Parathyroid adenoma (tissue), 2 donors: ENCODE measurements at regions not wholly inside any gene's neighbourhood (a gene's known extent, or its start where the extent isn't known, plus 50 kb on each side); places are given as distances from the start of the nearest gene placed in this dataset.

ENCODE experiments used
- H2AFZ ChIP-seq: fragments of 300-600 bp; sonication (generic); one replicate; pipeline ENCODE4 v1.7.0; 2017; ENCODE audit warnings: antibody characterized with exemption, mild to moderate bottlenecking
- H3K27ac ChIP-seq: fragments of 300-600 bp; sonication (generic); one replicate; pipeline ENCODE4 v1.7.0; 2017
- H3K27me3 ChIP-seq: fragments of 300-600 bp; sonication (generic); one replicate; pipeline ENCODE4 v1.7.0; 2017; ENCODE audit warnings: low read length; ENCODE audit not compliant: control insufficient read depth, insufficient read depth
- H3K36me3 ChIP-seq: fragments of 300-600 bp; sonication (generic); one replicate; pipeline ENCODE4 v1.7.0; 2017; ENCODE audit warnings: low read length; ENCODE audit not compliant: control insufficient read depth, insufficient read depth
- H3K4me1 ChIP-seq: fragments of 300-600 bp; sonication (generic); one replicate; pipeline ENCODE4 v1.7.0; 2017; ENCODE audit warnings: control low read depth
- H3K4me2 ChIP-seq: fragments of 300-600 bp; sonication (generic); one replicate; pipeline ENCODE4 v1.7.0; 2017; ENCODE audit warnings: low read length
- H3K4me3 ChIP-seq: fragments of 300-600 bp; sonication (generic); one replicate; pipeline ENCODE4 v1.7.0; 2017; ENCODE audit warnings: low read depth, low read length
- H3K79me2 ChIP-seq: fragments of 300-600 bp; sonication (generic); one replicate; pipeline ENCODE4 v1.7.0; 2017; ENCODE audit warnings: control low read depth
- H3K9ac ChIP-seq: fragments of 300-600 bp; sonication (generic); one replicate; pipeline ENCODE4 v1.7.0; 2017; ENCODE audit warnings: mild to moderate bottlenecking
- H3K9me3 ChIP-seq: fragments of 300-600 bp; sonication (generic); one replicate; pipeline ENCODE4 v1.7.0; 2017; ENCODE audit warnings: low read length; ENCODE audit not compliant: control insufficient read depth
- CTCF ChIP-seq: fragments of 300-600 bp; sonication (generic); IDR thresholded peaks from one replicate; pipeline ENCODE4 v1.7.0; 2017; ENCODE audit warnings: antibody characterized with exemption, mild to moderate bottlenecking
- donor health status: primary hyperparathyroidism.

- no peaks in the 10 kb centered on the region for H3K36me3 ChIP-seq
- no peaks in the 10 kb centered on the region for H3K4me1 ChIP-seq
- H3K4me3 ChIP-seq, result no peak overlapping the region
Observed at GRCh38 chr13:105527127-105527526, 1008.3 kb downstream of the EFNB2 start.

GRCh38 chr13:105519771-105520170, 1015.7 kb downstream of the EFNB2 start:
- no peaks in the 10 kb centered on the region for H3K36me3 ChIP-seq
- no peaks in the 10 kb centered on the region for H3K27me3 ChIP-seq
- no peak overlapping the region for H3K4me3 ChIP-seq
- H3K4me2 ChIP-seq, result no peak overlapping the region
- H3K4me1 ChIP-seq, result no peaks in the 10 kb centered on the region
- H3K79me2 ChIP-seq, result no peaks in the 10 kb centered on the region
- TF ChIP-seq CTCF, result no peak
- H2AFZ ChIP-seq, result no peak overlapping the region
- no peak overlapping the region for H3K27ac ChIP-seq
- no peaks in the 10 kb centered on the region for H3K9me3 ChIP-seq
- H3K9ac ChIP-seq, result no peak overlapping the region

More at GRCh38 chr13:105527127-105527526, 1008.3 kb downstream of the EFNB2 start:
- Histone ChIP-seq H3K27me3 (no peaks in the 10 kb centered on the region), H3K9ac (no peak overlapping the region), H3K27ac (no peak overlapping the region), H3K4me2 (no peak overlapping the region), H3K79me2 (no peaks in the 10 kb centered on the region), H2AFZ (no peak overlapping the region), H3K9me3 (no peaks in the 10 kb centered on the region)
- TF ChIP-seq CTCF, result no peak

GRCh38 chr13:105518086-105518485, 1017.4 kb downstream of the EFNB2 start:
- H3K9ac ChIP-seq, result no peak overlapping the region
- H3K9me3 ChIP-seq, result no peaks in the 10 kb centered on the region
- no peaks in the 10 kb centered on the region for H3K4me1 ChIP-seq
- no peak overlapping the region for H2AFZ ChIP-seq
- no peaks in the 10 kb centered on the region for H3K27me3 ChIP-seq
- H3K4me2 ChIP-seq, result no peak overlapping the region
- no peak overlapping the region for H3K27ac ChIP-seq
- TF ChIP-seq CTCF, result no peak
- no peaks in the 10 kb centered on the region for H3K79me2 ChIP-seq
- no peaks in the 10 kb centered on the region for H3K36me3 ChIP-seq
- no peak overlapping the region for H3K4me3 ChIP-seq

- Histone ChIP-seq H3K27ac (no peak overlapping the region), H3K4me3 (no peak overlapping the region), H3K79me2 (no peaks in the 10 kb centered on the region), H3K27me3 (no peaks in the 10 kb centered on the region), H3K4me1 (no peaks in the 10 kb centered on the region), H3K4me2 (no peak overlapping the region), H2AFZ (no peak overlapping the region), H3K9ac (no peak overlapping the region), H3K9me3 (no peaks in the 10 kb centered on the region), H3K36me3 (no peaks in the 10 kb centered on the region)
- no peak for TF ChIP-seq CTCF
Observed at GRCh38 chr13:105514401-105514800, 1021.1 kb downstream of the EFNB2 start.

GRCh38 chr13:105513448-105513847, 1022.0 kb downstream of the EFNB2 start:
- H3K79me2 ChIP-seq, result no peaks in the 10 kb centered on the region
- H3K4me1 ChIP-seq, result no peaks in the 10 kb centered on the region
- no peak overlapping the region for H2AFZ ChIP-seq
- no peak overlapping the region for H3K9ac ChIP-seq
- H3K27ac ChIP-seq, result no peak overlapping the region
- H3K27me3 ChIP-seq, result no peaks in the 10 kb centered on the region
- no peak for TF ChIP-seq CTCF
- no peaks in the 10 kb centered on the region for H3K9me3 ChIP-seq
- H3K4me2 ChIP-seq, result no peak overlapping the region
- no peaks in the 10 kb centered on the region for H3K36me3 ChIP-seq
- H3K4me3 ChIP-seq, result no peak overlapping the region
